Adrenal gland (tissue), 9 donors: ENCODE measurements at regions not wholly inside any gene's neighbourhood (a gene's known extent, or its start where the extent isn't known, plus 50 kb on each side); places are given as distances from the start of the nearest gene placed in this dataset.

Experiments
- DNase-seq, 7 donors: peaks; one replicate each; pipeline ENCODE4 v3.0.0-alpha.2; 2019 to 2020
- H3K27ac ChIP-seq, 5 donors: fragments of 200-600 bp; sonication (generic) in 4 of 5; 1 replicate in 3 of 5; 2 replicates in 2 of 5; pipeline versions ENCODE4 v1.5.1 to v1.8.0; 2016 to 2020; ENCODE audit warnings: mild to moderate bottlenecking in 1 of 5
- H3K27me3 ChIP-seq: fragments of 200-600 bp; 2 replicates; pipeline ENCODE4 v1.8.0; 2021
- H3K36me3 ChIP-seq, 2 donors: fragments of 200-600 bp; replicated peaks in 1 of 2; 1 replicate in 1 of 2; 2 replicates in 1 of 2; pipeline versions ENCODE4 v1.5.1 to v1.8.0; 2018 to 2022
- H3K4me1 ChIP-seq, 2 donors: fragments of 200-600 bp; replicated peaks in 1 of 2; 1 replicate in 1 of 2; 2 replicates in 1 of 2; pipeline versions ENCODE4 v1.5.1 to v1.8.0; 2018 to 2021
- H3K4me3 ChIP-seq, 4 donors: fragments of 200-600 bp; sonication (generic) in 3 of 4; one replicate each; pipeline ENCODE4 v1.5.1; 2016 to 2018
- H3K9me3 ChIP-seq, 3 donors: fragments of 200-600 bp; sonication (generic) in 1 of 3; replicated peaks in 1 of 3; 1 replicate in 2 of 3; 2 replicates in 1 of 3; pipeline versions ENCODE4 v1.5.1 to v1.8.0; 2016 to 2021
- CTCF ChIP-seq, 6 experiments: fragments of 450-650 bp in 4 of 6; fragments of 200-600 bp in 2 of 6; sonication (generic) in 1 of 6; IDR thresholded peaks; 1 replicate in 5 of 6; 2 replicates in 1 of 6; pipeline versions ENCODE4 v1.5.1 to v1.8.0; 2016 to 2021; ENCODE audit warnings: antibody characterized with exemption in 6 of 6, mild to moderate bottlenecking in 2 of 6, moderate library complexity in 1 of 6
- POLR2A ChIP-seq, 2 donors: fragments of 450-650 bp; IDR thresholded peaks; one replicate each; pipeline ENCODE4 v1.6.1; 2017; ENCODE audit warnings: antibody characterized with exemption in 2 of 2, mild to moderate bottlenecking in 2 of 2, moderate library complexity in 1 of 2
- WGBS, 4 donors: extraction: QIAGEN DNeasy Blood & Tissue Kit in 2 of 4; methylation state at CpG; one replicate each; pipeline versions ENCODE4 v1.1.5 to v1.1.7; 2013 to 2017; 5-methylcytosine and 5-hydroxymethylcytosine counted together
- intact Hi-C, 2 donors: fragments of 100-400 bp; cut with DNase I; formaldehyde crosslinking; loops; one replicate each; pipeline versions ENCODE4 v1.14.1 to v1.15.0; 2022 to 2023
- small RNA-seq, 2 donors: library from RNA; depleted of rRNA; stranded (forward); fragments of <200 nt; gene quantifications; one replicate each; pipeline ENCODE3, GENCODE V24; 2016
- donor health status: healthy with polysubstance abuse.
- donor health status: Bipolar disorder and iron deficiency.
- donor health status: DM: yes; HTN: yes; CAD: no.
- donor health status: DM: no; HTN: no; CAD: no.
- donor health status: DM: no; HTN: no; CAD: no.

- DNase-seq: no peak
- Histone ChIP-seq H3K4me3 (no peak overlapping the region), H3K4me1 (no peaks in the 10 kb centered on the region), H3K27me3 (no peaks in the 10 kb centered on the region), H3K36me3 (no peaks in the 10 kb centered on the region), H3K9me3 (no peaks in the 10 kb centered on the region), H3K27ac (no peak overlapping the region)
- WGBS, 4 donors: 86 to 94% (median 88%) methylated on average over 1 of the region's 1 CpG
- intact Hi-C loops: no loop called here
- TF ChIP-seq CTCF (IDR thresholded peaks at IDR 0.05) (no peak), POLR2A (IDR thresholded peaks at IDR 0.05) (no peak)
Measured at GRCh38 chr3:73681198-73681597, 56.5 kb upstream of the PDZRN3 start.

DNA sequence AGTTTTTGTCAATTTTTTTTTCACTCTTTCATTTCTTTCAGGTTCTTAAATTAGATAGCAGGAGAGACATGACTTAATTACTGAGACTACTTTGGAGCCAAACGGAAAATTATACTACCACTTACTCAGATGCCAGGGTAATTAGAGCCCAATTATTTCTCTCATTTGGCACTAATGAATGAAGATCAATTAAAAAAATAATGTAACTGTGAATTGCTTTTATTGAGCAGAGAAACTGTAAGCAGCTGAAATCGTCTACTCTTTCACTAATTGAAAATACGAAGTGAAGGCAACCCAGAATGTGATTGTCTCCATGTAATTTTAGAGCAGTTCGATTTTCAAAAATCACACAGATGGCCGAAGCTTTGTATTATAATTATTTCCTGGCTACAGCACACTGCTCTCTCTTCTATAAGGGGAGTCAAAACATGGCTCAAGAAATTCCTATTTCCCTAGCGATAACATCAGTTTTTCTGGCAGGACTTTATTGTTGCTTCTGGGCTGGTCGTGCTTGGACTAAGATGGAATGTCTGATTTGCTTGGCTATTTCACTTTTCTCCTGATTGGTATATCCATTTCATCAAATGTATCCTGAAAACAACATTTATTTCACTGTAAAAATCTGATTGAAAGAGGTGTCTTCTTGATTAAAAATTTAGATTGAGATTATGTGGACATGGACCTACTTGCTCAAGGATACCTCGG, 55.8 kb upstream of the PDZRN3 start:
- DNase-seq: no peak
- intact Hi-C loops: no loop called here
- no peak overlapping the region for H3K4me3 ChIP-seq

DNA sequence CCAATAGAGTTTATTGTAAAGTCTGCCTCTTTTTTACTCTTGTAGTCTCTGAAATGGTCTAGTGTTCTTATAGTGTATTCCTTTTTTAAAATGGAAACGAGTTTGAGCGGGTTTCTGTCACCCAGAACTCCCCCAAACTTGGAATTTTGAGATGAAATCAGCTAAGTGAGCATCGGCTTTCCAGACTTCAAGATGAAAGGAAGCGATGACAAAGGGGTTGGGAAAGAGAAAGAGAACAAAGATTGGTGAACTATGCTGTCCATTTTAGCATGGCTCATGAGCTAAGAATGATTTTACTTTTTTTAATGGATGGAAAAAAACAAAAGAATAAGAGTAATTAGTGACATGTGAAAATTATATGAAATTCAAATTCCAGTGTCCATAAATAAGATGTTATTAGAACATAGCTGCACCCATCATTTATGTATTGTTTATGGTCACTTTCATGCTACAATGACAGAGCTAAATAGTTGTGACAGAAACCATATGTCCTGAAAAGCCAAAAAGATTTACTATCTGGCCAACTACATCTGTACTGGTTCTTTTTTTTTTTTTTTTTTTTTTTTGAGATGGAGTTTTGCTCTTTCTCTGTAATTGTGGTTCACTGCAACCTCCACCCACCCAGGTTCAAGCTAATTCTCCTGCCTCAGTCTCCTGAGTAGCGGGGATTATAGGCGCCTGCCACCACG, 52.7 kb upstream of the PDZRN3 start:
- Histone ChIP-seq H3K36me3 (no peaks in the 10 kb centered on the region), H3K4me1 (peaks cover 0 to 8% of the 10 kb centered on the region in 2 donors), H3K27ac (no peak overlapping the region), H3K9me3 (no peaks in the 10 kb centered on the region), H3K27me3 (no peaks in the 10 kb centered on the region), H3K4me3 (no peak overlapping the region)
- no peak for TF ChIP-seq CTCF (IDR thresholded peaks at IDR 0.05)
- no peak for TF ChIP-seq POLR2A (IDR thresholded peaks at IDR 0.05)
- WGBS, 4 donors: 89 to 95% (median 93%) methylated on average over 7 of the region's 7 CpGs
- no peak for DNase-seq
- intact Hi-C loops: no loop called here

More for the DNA sequence above, 55.8 kb upstream of the PDZRN3 start:
- no peak overlapping the region for H3K27ac ChIP-seq
- no peaks in the 10 kb centered on the region for H3K36me3 ChIP-seq
- no peaks in the 10 kb centered on the region for H3K27me3 ChIP-seq
- 79 to 86% (median 82%) methylated on average over 8 of the region's 8 CpGs for WGBS, 4 donors
- no peaks in the 10 kb centered on the region for H3K4me1 ChIP-seq
- no peak for TF ChIP-seq CTCF (IDR thresholded peaks at IDR 0.05)
- TF ChIP-seq POLR2A (IDR thresholded peaks at IDR 0.05): no peak
- H3K9me3 ChIP-seq: no peaks in the 10 kb centered on the region

Small RNA genes in the stretch of these regions (small RNA-seq; reads per million reads assigned to genes)
- gene RF00017: 0 reads per million in 2 donors
